GM12892 (cell line): ENCODE measurements at regions not wholly inside any gene's neighbourhood (a gene's known extent, or its start where the extent isn't known, plus 50 kb on each side); places are given as distances from the start of the nearest gene placed in this dataset.

Source experiments
- POLR2A ChIP-seq: IDR thresholded peaks from 2 replicates; pipeline ENCODE4 v1.6.1; 2011; ENCODE audit warnings: low read depth, low read length, control low read depth
- POLR2AphosphoS5 ChIP-seq: IDR thresholded peaks from 2 replicates; pipeline ENCODE4 v1.6.1; 2011; ENCODE audit warnings: low read depth, low read length, control low read depth

DNA sequence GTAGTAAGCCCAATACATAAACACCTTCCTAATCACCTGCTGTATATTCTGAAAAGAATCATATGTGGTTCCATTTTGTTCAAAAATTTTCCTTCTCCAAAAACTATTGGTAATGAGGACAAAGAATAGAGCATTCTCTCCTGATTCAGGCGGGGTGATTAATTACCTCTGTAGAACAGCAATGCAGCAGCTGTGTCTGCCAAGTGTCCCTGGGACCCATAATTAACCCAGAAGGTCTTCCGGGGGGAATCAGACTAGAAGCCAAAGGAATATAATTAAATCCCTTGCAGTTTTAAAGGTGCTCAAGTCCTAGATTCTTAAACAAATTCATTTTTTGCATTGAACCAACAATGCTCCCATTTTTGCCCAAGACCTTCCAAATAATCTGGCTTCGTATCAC lies 60.3 kb upstream of the ABLIM1 start:
- TF ChIP-seq POLR2A (no peak), POLR2AphosphoS5 (no peak)
